ENCODE measurements at regions not wholly inside any gene's neighbourhood (a gene's known extent, or its start where the extent isn't known, plus 50 kb on each side); places are given as distances from the start of the nearest gene placed in this dataset.
"Not testable (repeated sequence)": the region's sequence is repeated elsewhere in the genome, so short reads cannot be mapped to it uniquely, and the experiment has no call there.

- DNase-seq (ENCODE audit: low read depth in 2 of 2): not testable (repeated sequence)
Observed at GRCh38 chrX:42157923-42158322, 234.6 kb upstream of the CASK start.

- DNase-seq (ENCODE audit: low read depth in 2 of 2): no peak
Observed at GRCh38 chrX:42151808-42152207, 228.5 kb upstream of the CASK start.

GRCh38 chrX:42149765-42150164 is 226.4 kb upstream of the CASK start:
- peak in 1 of 2 experiments; percentile 8 for DNase-seq (ENCODE audit: low read depth in 2 of 2)

GRCh38 chrX:42149281-42149680 is 225.9 kb upstream of the CASK start:
- DNase-seq (ENCODE audit: low read depth in 2 of 2): no peak

GRCh38 chrX:42143866-42144592 is 220.7 kb upstream of the CASK start:
- DNase-seq (ENCODE audit: low read depth in 2 of 2): no peak

- DNase-seq (ENCODE audit: low read depth in 2 of 2): no peak
Observed at GRCh38 chrX:42140320-42140719, 217.0 kb upstream of the CASK start.

GRCh38 chrX:42135583-42136228 is 212.4 kb upstream of the CASK start:
- no peak for DNase-seq (ENCODE audit: low read depth in 2 of 2)

GRCh38 chrX:42131856-42132255 is 208.5 kb upstream of the CASK start:
- DNase-seq (ENCODE audit: low read depth in 2 of 2): no peak

GRCh38 chrX:42129022-42129940 is 205.9 kb upstream of the CASK start:
- DNase-seq (ENCODE audit: low read depth in 2 of 2): no peak

GRCh38 chrX:42128587-42128986 is 205.2 kb upstream of the CASK start:
- no peak for DNase-seq (ENCODE audit: low read depth in 2 of 2)

GRCh38 chrX:42128020-42128419 is 204.7 kb upstream of the CASK start:
- DNase-seq (ENCODE audit: low read depth in 2 of 2): no peak

- DNase-seq (ENCODE audit: low read depth in 2 of 2): no peak
Observed at GRCh38 chrX:42127563-42127962, 204.2 kb upstream of the CASK start.

- DNase-seq (ENCODE audit: low read depth in 2 of 2): no peak
Observed at GRCh38 chrX:42123369-42123768, 200.0 kb upstream of the CASK start.

- peak in 1 of 2 experiments; percentile 2 for DNase-seq (ENCODE audit: low read depth in 2 of 2)
Observed at GRCh38 chrX:42119076-42119475, 195.7 kb upstream of the CASK start.

- DNase-seq (ENCODE audit: low read depth in 2 of 2): no peak
Observed at GRCh38 chrX:42117318-42117717, 194.0 kb upstream of the CASK start.

- DNase-seq (ENCODE audit: low read depth in 2 of 2): no peak
Observed at GRCh38 chrX:42109428-42109827, 186.1 kb upstream of the CASK start.

GRCh38 chrX:42107495-42108488 is 184.4 kb upstream of the CASK start:
- no peak for DNase-seq (ENCODE audit: low read depth in 2 of 2)

GRCh38 chrX:42106556-42106955 is 183.2 kb upstream of the CASK start:
- DNase-seq (ENCODE audit: low read depth in 2 of 2): no peak

- DNase-seq (ENCODE audit: low read depth in 2 of 2): no peak
Observed at GRCh38 chrX:42102586-42103282, 179.4 kb upstream of the CASK start.

- DNase-seq (ENCODE audit: low read depth in 2 of 2): no peak
Observed at GRCh38 chrX:42098900-42099299, 175.5 kb upstream of the CASK start.

- DNase-seq (ENCODE audit: low read depth in 2 of 2): no peak
Observed at GRCh38 chrX:42097486-42097885, 174.1 kb upstream of the CASK start.

Measured in fibroblast of skin of left biceps (primary cell).